Pancreas (tissue), 10 donors: ENCODE measurements at regions not wholly inside any gene's neighbourhood (a gene's known extent, or its start where the extent isn't known, plus 50 kb on each side); places are given as distances from the start of the nearest gene placed in this dataset.
A peak's percentile ranks its signal among the peaks of the same experiment; 100 is the strongest.

ENCODE experiments used
- ATAC-seq, 4 donors: fragments of 200-7000 bp; cut with Tn5 transposase; one replicate each; pipeline versions ENCODE4 v1.8.0 to v1.9.1; 2020; ENCODE audit warnings: mild to moderate bottlenecking in 4 of 4, moderate library complexity in 4 of 4
- DNase-seq, 6 donors: peaks; one replicate each; pipeline ENCODE4 v3.0.0-alpha.2; 2020
- FAIRE-seq: peaks from 2 replicates; lab custom pipeline; 2012; peaks lifted over from hg19 to GRCh38; lab: Jason Lieb, UNC
- H3K27ac ChIP-seq, 4 donors: fragments of 200-600 bp; sonication (generic); 1 replicate in 3 of 4; 2 replicates in 1 of 4; pipeline versions ENCODE4 v1.5.0 to v1.8.0; 2020
- H3K27me3 ChIP-seq, 4 donors: fragments of 200-600 bp; one replicate each; pipeline ENCODE4 v1.8.0; 2021
- H3K36me3 ChIP-seq, 3 donors: fragments of 200-600 bp; sonication (generic) in 1 of 3; one replicate each; pipeline versions ENCODE4 v1.5.0 to v1.8.0; 2020 to 2021
- H3K4me1 ChIP-seq, 3 donors: fragments of 200-600 bp; one replicate each; pipeline ENCODE4 v1.8.0; 2021
- H3K4me3 ChIP-seq, 4 donors: fragments of 200-600 bp; sonication (generic) in 2 of 4; one replicate each; pipeline versions ENCODE4 v1.5.0 to v1.8.0; 2020 to 2021
- H3K9me3 ChIP-seq, 4 donors: fragments of 200-600 bp; one replicate each; pipeline ENCODE4 v1.8.0; 2021
- WGBS, 2 donors: extraction: QIAGEN DNeasy Blood & Tissue Kit; methylation state at CpG; one replicate each; pipeline ENCODE4 v1.1.7; 2013; 5-methylcytosine and 5-hydroxymethylcytosine counted together
- intact Hi-C, 3 donors: fragments of 100-400 bp; cut with DNase I; formaldehyde crosslinking; loops; one replicate each; pipeline versions ENCODE4 v1.11.1 to v1.14.2; 2022
- TF ChIP-seq, protein P1 (sequence below), 4 donors: fragments of 200-600 bp; sonication (generic) in 3 of 4; IDR thresholded peaks; one replicate each; pipeline versions ENCODE4 v1.5.0 to v1.8.0; 2021; ENCODE audit warnings: antibody characterized with exemption in 4 of 4
- donor health status: healthy with polysubstance abuse.
- donor health status: DM: no; HTN: no; CAD: no; lungs with moderate emphysema.
- donor health status: DM: no; HTN: no; CAD: no.
- donor health status: control.
- donor health status: control.
- donor health status: Bipolar disorder and iron deficiency.
- donor health status: DM: yes; HTN: yes; CAD: no.
- donor health status: DM: no; HTN: no; CAD: no.
- donor health status: DM: no; HTN: no; CAD: no.
- donor health status: DM: yes; HTN: yes; CAD: no.

DNA sequence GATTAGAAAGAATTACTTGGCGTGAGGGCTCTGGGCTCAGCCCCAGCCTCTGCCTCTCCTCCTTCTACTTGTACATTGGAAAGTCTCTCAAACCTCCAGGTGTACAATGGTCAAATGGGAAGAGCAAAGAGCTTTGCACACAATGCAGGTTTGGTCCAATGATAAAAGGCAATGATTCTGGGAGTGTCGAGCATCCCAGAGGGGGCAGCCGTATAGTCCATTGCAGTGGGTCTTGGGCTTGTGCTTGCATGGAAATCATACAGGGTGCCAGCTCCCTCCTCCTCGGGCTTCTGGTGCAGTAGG lies 98.0 kb upstream of the NCK2 start:
- H3K4me3 ChIP-seq, result no peak overlapping the region
- TF ChIP-seq, protein P1, sequence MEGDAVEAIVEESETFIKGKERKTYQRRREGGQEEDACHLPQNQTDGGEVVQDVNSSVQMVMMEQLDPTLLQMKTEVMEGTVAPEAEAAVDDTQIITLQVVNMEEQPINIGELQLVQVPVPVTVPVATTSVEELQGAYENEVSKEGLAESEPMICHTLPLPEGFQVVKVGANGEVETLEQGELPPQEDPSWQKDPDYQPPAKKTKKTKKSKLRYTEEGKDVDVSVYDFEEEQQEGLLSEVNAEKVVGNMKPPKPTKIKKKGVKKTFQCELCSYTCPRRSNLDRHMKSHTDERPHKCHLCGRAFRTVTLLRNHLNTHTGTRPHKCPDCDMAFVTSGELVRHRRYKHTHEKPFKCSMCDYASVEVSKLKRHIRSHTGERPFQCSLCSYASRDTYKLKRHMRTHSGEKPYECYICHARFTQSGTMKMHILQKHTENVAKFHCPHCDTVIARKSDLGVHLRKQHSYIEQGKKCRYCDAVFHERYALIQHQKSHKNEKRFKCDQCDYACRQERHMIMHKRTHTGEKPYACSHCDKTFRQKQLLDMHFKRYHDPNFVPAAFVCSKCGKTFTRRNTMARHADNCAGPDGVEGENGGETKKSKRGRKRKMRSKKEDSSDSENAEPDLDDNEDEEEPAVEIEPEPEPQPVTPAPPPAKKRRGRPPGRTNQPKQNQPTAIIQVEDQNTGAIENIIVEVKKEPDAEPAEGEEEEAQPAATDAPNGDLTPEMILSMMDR (IDR thresholded peaks at IDR 0.05), result no peak
- no peak for FAIRE-seq
- intact Hi-C loops, result no loop called here
- peak overlapping the region in 1 of 4 donors; percentile 24 for H3K27ac ChIP-seq
- no peaks in the 10 kb centered on the region for H3K36me3 ChIP-seq
- H3K4me1 ChIP-seq, result peaks cover 5 to 21% (median 16%) of the 10 kb centered on the region in 3 donors
- H3K27me3 ChIP-seq, result no peaks in the 10 kb centered on the region
- DNase-seq, result no peak
- ATAC-seq, result peak in 1 of 4 donors; percentile 16
- 32 to 40% methylated on average over 4 of the region's 4 CpGs for WGBS, 2 donors
- no peaks in the 10 kb centered on the region for H3K9me3 ChIP-seq

DNA sequence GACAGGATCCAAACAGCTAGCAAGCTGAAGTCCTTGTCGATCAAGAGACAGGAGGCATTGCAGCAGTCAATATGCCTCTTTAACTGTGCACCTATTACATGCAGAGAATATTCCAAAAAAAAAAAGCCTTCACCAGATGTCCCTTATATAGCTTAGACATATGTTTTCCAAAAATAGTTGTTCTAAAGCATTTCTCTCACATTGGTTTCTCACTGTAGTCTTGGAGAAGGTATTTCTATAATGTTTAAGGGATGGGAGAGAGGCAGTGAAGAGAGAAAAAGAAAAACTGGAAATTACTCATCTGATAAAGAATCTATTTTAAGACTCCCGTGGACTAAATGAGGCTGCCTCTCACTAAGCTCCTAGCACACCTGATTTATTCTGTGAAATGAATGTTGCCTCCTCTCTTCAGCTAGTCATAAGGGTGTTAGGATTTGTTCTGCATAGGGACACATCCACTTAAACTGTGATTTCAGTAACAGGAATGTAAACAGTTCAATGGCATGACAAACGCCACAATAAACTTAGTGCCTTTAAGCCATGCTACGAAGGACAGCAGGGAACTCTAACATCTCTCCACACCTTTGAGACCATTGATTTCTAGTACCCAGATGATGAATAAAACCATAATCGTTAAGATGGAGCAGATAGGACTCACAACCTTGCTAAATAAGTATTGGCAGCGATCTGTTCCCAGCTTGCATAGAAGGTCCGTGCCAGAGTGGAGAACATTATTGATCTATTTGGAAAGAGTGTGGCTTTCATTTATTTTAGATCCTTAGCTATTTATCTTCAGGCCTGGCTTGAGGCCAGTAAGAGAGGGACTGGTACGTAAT lies 98.6 kb upstream of the NCK2 start:
- peak in 1 of 6 donors; percentile 34 for DNase-seq
- TF ChIP-seq, protein P1 (IDR thresholded peaks at IDR 0.05), result no peak
- 18 to 22% methylated on average over 8 of the region's 8 CpGs for WGBS, 2 donors
- no peak for FAIRE-seq
- intact Hi-C loops, result no loop called here
- Histone ChIP-seq H3K4me1 (peaks cover 5 to 21% (median 16%) of the 10 kb centered on the region in 3 donors), H3K36me3 (no peaks in the 10 kb centered on the region), H3K27me3 (no peaks in the 10 kb centered on the region), H3K9me3 (no peaks in the 10 kb centered on the region), H3K4me3 (no peak overlapping the region), H3K27ac (peak overlapping the region in 1 of 4 donors; percentile 24)
- peak in 3 of 4 donors; percentile 8 to 46 (median 20) for ATAC-seq

DNA sequence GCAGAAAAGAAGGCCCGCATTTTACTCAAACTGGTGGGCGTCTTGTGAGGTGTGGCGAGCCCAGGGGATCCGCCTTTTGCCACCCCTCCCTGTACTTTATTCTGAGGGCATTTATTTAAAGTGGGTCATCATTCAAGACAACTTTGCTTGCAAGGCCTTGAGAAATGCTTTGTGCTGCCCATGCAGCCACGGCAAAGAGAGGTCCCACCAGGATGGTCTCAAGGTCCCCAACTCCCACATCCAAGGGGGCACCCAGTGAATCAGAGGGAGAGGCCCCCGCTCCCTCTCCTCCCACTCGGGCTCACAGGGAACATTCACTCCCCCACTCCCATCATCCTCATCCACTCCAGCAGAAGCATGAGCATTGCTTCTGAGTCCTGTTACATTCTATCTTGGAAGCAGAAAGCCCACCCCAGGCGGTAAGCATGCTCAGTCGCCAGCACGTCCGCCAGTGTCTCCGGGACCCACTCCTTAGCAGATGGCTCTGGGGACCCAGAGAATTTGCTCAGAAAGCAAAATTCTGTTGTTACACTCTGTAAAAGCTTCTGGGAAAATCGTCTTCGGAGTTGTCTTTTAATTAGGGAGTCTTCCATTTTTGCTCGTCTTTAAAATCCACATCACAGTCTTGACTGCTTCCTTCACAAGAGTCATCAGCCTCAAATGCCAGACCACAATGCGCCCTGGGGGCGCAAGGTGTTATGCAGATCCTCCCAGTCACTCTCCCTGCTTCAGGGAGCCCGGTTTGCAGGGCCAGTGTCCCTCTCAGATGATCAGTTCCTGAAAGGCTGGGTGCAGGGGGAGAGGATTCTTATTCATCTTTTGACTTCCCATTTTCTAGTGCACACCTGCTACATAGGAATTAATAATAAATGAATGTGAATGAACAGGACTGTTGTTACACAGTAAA lies 99.4 kb upstream of the NCK2 start:
- Histone ChIP-seq H3K4me1 (peaks cover 5 to 21% (median 16%) of the 10 kb centered on the region in 3 donors), H3K9me3 (no peaks in the 10 kb centered on the region), H3K4me3 (no peak overlapping the region), H3K27ac (peak overlapping the region in 1 of 4 donors; percentile 41), H3K27me3 (no peaks in the 10 kb centered on the region), H3K36me3 (no peaks in the 10 kb centered on the region)
- FAIRE-seq (no peak), ATAC-seq (no peak), DNase-seq (no peak)
- TF ChIP-seq, protein P1 (IDR thresholded peaks at IDR 0.05), result no peak
- intact Hi-C loops, result no loop called here
- WGBS, 2 donors, result 91% methylated on average over 18 of the region's 18 CpGs

DNA sequence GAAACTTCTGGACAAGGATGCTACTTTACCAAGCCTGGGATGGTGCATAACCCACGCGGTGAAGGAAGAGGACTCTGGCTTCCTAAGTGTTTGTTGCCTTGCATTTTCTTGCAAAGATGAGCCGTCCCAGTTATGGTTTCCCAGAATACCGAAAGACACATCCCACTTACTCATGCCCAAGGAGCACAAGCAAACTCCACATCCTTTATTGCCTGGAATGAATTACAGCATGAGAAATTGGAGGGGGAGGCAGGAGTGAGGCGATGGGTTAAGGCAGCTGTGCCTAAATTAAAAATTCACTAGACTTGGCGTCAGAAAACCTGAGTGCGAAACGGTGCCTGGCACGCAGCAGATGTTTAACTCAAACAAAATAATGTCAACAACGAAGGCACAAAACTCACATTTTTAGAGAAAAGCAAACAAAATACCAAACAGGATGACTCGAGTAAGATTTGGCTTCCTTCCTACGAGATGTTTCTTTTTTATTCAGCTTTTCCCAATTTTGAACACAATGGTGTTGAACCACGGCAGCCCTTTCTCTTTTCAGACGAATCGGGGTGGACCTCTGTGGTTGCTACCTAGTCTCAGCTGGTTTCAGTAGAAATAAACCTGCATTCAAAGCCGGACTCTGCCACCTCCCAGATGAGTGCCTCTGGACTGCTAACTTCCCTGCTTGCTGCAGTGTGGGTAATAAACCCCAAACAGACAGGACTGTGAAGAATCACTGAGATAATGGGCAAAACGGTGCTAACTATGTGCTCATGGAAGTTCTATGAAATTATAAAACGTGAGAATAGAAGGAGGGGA lies 100.3 kb upstream of the NCK2 start:
- no peaks in the 10 kb centered on the region for H3K36me3 ChIP-seq
- peak in 3 of 4 donors; percentile 36 to 58 (median 58) for ATAC-seq

More for the DNA sequence above, 100.3 kb upstream of the NCK2 start:
- Histone ChIP-seq H3K9me3 (no peaks in the 10 kb centered on the region), H3K27me3 (no peaks in the 10 kb centered on the region), H3K4me3 (no peak overlapping the region), H3K27ac (peak overlapping the region in 3 of 4 donors; percentile 41 to 57 (median 41)), H3K4me1 (peaks cover 5 to 21% (median 16%) of the 10 kb centered on the region in 3 donors)
- intact Hi-C loops, result no loop called here
- no peak for FAIRE-seq
- TF ChIP-seq, protein P1 (IDR thresholded peaks at IDR 0.05), result no peak
- WGBS, 2 donors, result 16% methylated on average over 18 of the region's 18 CpGs
- DNase-seq, result no peak
